Suppressor macrophage treated with lipopolysaccharide for 4 hours (primary cell): ENCODE measurements at regions not wholly inside any gene's neighbourhood (a gene's known extent, or its start where the extent isn't known, plus 50 kb on each side); places are given as distances from the start of the nearest gene placed in this dataset.

Source experiments
- DNase-seq: peaks from one replicate; pipeline ENCODE4 v3.0.0-alpha.2; 2020

- DNase-seq: no peak
These were observed 158.0 kb upstream of the PMEPA1 start for GRCh38 chr20:57867807-57868206.

- no peak for DNase-seq
These were observed 157.5 kb upstream of the PMEPA1 start for GRCh38 chr20:57867181-57867803.

- no peak for DNase-seq
These were observed 156.7 kb upstream of the PMEPA1 start for GRCh38 chr20:57866250-57867106.

GRCh38 chr20:57865266-57865665, 155.5 kb upstream of the PMEPA1 start:
- no peak for DNase-seq

- no peak for DNase-seq
These were observed 150.8 kb upstream of the PMEPA1 start for GRCh38 chr20:57860576-57860975.

- DNase-seq: no peak
These were observed 148.2 kb upstream of the PMEPA1 start for GRCh38 chr20:57857969-57858368.

- DNase-seq: no peak
These were observed 147.3 kb upstream of the PMEPA1 start for GRCh38 chr20:57857118-57857517.

- no peak for DNase-seq
These were observed 146.8 kb upstream of the PMEPA1 start for GRCh38 chr20:57856658-57857057.

- no peak for DNase-seq
These were observed 142.0 kb upstream of the PMEPA1 start for GRCh38 chr20:57851796-57852195.

GRCh38 chr20:57851025-57851682, 141.3 kb upstream of the PMEPA1 start:
- DNase-seq: no peak

GRCh38 chr20:57849521-57850215, 139.9 kb upstream of the PMEPA1 start:
- no peak for DNase-seq

GRCh38 chr20:57849121-57849520, 139.3 kb upstream of the PMEPA1 start:
- no peak for DNase-seq

- DNase-seq: no peak
These were observed 138.5 kb upstream of the PMEPA1 start for GRCh38 chr20:57848282-57848681.

GRCh38 chr20:57847104-57847503, 137.3 kb upstream of the PMEPA1 start:
- DNase-seq: no peak

GRCh38 chr20:57844626-57845596, 135.1 kb upstream of the PMEPA1 start:
- no peak for DNase-seq

- no peak for DNase-seq
These were observed 134.3 kb upstream of the PMEPA1 start for GRCh38 chr20:57843941-57844625.

GRCh38 chr20:57842720-57843119, 132.9 kb upstream of the PMEPA1 start:
- DNase-seq: no peak

GRCh38 chr20:57841297-57841866, 131.6 kb upstream of the PMEPA1 start:
- no peak for DNase-seq

GRCh38 chr20:57840504-57841296, 130.9 kb upstream of the PMEPA1 start:
- DNase-seq: no peak

- DNase-seq: no peak
These were observed 130.3 kb upstream of the PMEPA1 start for GRCh38 chr20:57840066-57840465.
